SU-DHL-6 (cell line): ENCODE measurements at regions not wholly inside any gene's neighbourhood (a gene's known extent, or its start where the extent isn't known, plus 50 kb on each side); places are given as distances from the start of the nearest gene placed in this dataset.

Experiments
- H2AFZ ChIP-seq: fragments of 200-600 bp; sonication (generic); 2 replicates; pipeline ENCODE4 v1.6.1; 2014; ENCODE audit warnings: low read depth, mild to moderate bottlenecking, moderate library complexity, mixed read lengths, antibody characterized with exemption, low read length; ENCODE audit not compliant: severe bottlenecking
- H3F3A ChIP-seq: fragments of 200-600 bp; shearing (Covaris generic); 2 replicates; pipeline ENCODE4 v1.6.0; 2016; ENCODE audit warnings: antibody characterized with exemption, mild to moderate bottlenecking; ENCODE audit not compliant: insufficient read depth
- H3K27ac ChIP-seq: fragments of 200-600 bp; sonication (generic); 2 replicates; pipeline ENCODE4 v1.5.1; 2016; ENCODE audit warnings: low read depth, mild to moderate bottlenecking, low read length, moderate library complexity, mixed read lengths
- H3K27me3 ChIP-seq: fragments of 200-600 bp; sonication (generic), shearing (Covaris generic); 2 replicates; pipeline ENCODE4 v1.6.0; 2014; ENCODE audit warnings: mild to moderate bottlenecking, low read length
- H3K36me3 ChIP-seq: fragments of 200-600 bp; sonication (generic); 2 replicates; pipeline ENCODE4 v1.6.1; 2014; ENCODE audit warnings: mild to moderate bottlenecking, low read length, mixed read lengths
- H3K4me2 ChIP-seq: fragments of 300-600, 200-600 bp; shearing (Covaris generic), sonication (generic); 2 replicates; pipeline ENCODE4 v1.6.0; 2014; ENCODE audit warnings: low read length, low read depth, mild to moderate bottlenecking; ENCODE audit not compliant: poor library complexity, severe bottlenecking
- H3K4me3 ChIP-seq: fragments of 200-600 bp; sonication (generic); 2 replicates; pipeline ENCODE4 v1.5.1; 2014; ENCODE audit warnings: antibody characterized with exemption, low read length, mild to moderate bottlenecking, mixed read lengths; ENCODE audit not compliant: insufficient read depth, poor library complexity, severe bottlenecking
- H3K79me2 ChIP-seq: fragments of 200-600 bp; sonication (generic); 2 replicates; pipeline ENCODE4 v1.6.1; 2014; ENCODE audit warnings: mild to moderate bottlenecking, low read length, moderate library complexity; ENCODE audit not compliant: insufficient read depth
- H3K9ac ChIP-seq: fragments of 200-600 bp; sonication (generic); 2 replicates; pipeline ENCODE4 v1.7.0; 2014; ENCODE audit warnings: mild to moderate bottlenecking, low read length
- H3K9me2 ChIP-seq: fragments of 200-600 bp; sonication (generic); replicated peaks from 2 replicates; pipeline ENCODE4 v1.6.1; 2014; ENCODE audit warnings: low read length; ENCODE audit not compliant: insufficient read depth
- H3K9me3 ChIP-seq: fragments of 200-600 bp; sonication (generic); 2 replicates; pipeline ENCODE4 v1.6.1; 2014; ENCODE audit warnings: low read length, mixed read lengths; ENCODE audit not compliant: insufficient read depth
- H4K20me1 ChIP-seq: fragments of 200-600 bp; sonication (generic); 2 replicates; pipeline ENCODE4 v1.6.1; 2014; ENCODE audit warnings: low read depth, mild to moderate bottlenecking, antibody characterized with exemption, low read length, moderate library complexity, mixed read lengths
- EZH2phosphoT487 ChIP-seq: fragments of 200-600 bp; sonication (generic), shearing (Covaris generic); conservative IDR thresholded peaks from 2 replicates; pipeline ENCODE4 v1.6.1; 2018; ENCODE audit warnings: mild to moderate bottlenecking, antibody characterized with exemption, low read length, moderate library complexity, mixed read lengths
- TF ChIP-seq, protein P1 (sequence below): fragments of 200-600 bp; sonication (generic); IDR thresholded peaks from one replicate; pipeline ENCODE4 v1.5.1; 2017; ENCODE audit warnings: antibody characterized with exemption, mild to moderate bottlenecking, low read length, moderate library complexity; ENCODE audit not compliant: insufficient read depth, poor library complexity, severe bottlenecking

DNA sequence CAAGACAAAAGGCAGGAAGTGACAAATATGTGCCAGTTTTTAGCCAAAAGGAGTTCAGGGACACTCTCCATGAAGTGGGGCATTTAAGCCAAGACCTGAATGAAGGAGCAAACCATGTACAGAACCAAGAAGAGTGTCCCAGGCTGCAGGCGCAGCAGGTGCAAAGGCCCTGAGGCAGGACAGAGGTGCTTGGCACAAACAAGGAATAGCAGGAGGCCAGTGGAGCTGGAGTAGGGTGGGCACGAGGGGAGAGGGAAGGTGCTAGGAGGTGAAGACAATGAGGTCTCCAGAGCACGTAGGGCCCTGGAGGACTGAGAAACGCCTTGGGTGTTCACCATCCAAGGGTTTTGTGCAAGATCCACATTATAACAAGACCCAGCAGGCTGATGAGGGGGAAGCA lies 474.1 kb downstream of the MN1 start:
- Histone ChIP-seq H2AFZ (no peak overlapping the region), H3K9ac (no peak overlapping the region), H3K4me3 (no peak overlapping the region), H3K4me2 (no peak overlapping the region), H4K20me1 (no peaks in the 10 kb centered on the region), H3K27ac (no peak overlapping the region), H3K9me2 (no peaks in the 10 kb centered on the region), H3K36me3 (no peaks in the 10 kb centered on the region), H3K9me3 (no peaks in the 10 kb centered on the region), H3K79me2 (no peaks in the 10 kb centered on the region), H3K27me3 (no peaks in the 10 kb centered on the region), H3F3A (no peaks in the 10 kb centered on the region)
- TF ChIP-seq, protein P1, sequence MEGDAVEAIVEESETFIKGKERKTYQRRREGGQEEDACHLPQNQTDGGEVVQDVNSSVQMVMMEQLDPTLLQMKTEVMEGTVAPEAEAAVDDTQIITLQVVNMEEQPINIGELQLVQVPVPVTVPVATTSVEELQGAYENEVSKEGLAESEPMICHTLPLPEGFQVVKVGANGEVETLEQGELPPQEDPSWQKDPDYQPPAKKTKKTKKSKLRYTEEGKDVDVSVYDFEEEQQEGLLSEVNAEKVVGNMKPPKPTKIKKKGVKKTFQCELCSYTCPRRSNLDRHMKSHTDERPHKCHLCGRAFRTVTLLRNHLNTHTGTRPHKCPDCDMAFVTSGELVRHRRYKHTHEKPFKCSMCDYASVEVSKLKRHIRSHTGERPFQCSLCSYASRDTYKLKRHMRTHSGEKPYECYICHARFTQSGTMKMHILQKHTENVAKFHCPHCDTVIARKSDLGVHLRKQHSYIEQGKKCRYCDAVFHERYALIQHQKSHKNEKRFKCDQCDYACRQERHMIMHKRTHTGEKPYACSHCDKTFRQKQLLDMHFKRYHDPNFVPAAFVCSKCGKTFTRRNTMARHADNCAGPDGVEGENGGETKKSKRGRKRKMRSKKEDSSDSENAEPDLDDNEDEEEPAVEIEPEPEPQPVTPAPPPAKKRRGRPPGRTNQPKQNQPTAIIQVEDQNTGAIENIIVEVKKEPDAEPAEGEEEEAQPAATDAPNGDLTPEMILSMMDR: no peak
- TF ChIP-seq EZH2phosphoT487: no peak

DNA sequence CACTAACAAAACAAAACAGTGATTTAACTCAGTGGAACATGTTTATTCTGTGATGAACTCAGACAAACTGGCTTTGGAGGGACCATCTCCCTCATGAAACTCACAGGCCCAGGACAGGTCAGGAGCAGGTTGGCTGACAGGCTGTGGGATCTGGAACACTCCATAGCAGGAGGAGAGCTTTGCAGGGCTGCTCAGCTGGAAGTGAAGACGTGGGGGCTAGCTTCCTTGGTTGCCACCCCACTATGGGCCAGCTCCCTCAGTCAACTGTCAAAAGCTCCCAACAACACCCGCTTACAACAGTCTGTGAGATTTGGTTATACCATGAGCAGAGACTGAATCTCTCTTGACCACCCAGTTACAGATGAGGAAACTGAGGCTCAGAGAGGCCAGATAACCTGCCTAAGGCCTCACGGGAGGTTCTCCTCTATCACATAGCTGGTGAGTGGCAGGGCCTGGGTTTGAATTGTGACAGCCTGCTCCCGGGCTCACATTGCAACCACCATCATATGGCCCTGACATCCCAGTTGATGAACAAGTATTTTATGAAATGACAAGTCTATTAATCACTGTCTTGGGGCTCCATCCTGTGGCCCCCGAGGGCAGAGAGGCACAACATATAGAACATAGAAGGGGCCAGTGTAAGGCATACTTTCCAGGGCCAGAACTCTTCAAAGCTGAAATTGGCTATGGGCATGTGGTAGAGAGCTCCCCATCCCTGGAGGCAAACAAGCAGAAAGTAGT lies 473.4 kb downstream of the MN1 start:
- Histone ChIP-seq H3K9ac (no peak overlapping the region), H3K79me2 (no peaks in the 10 kb centered on the region), H2AFZ (no peak overlapping the region), H3K27me3 (no peaks in the 10 kb centered on the region), H3K4me3 (no peak overlapping the region), H3K4me2 (no peak overlapping the region), H3F3A (no peaks in the 10 kb centered on the region), H3K27ac (no peak overlapping the region), H3K36me3 (no peaks in the 10 kb centered on the region), H3K9me3 (no peaks in the 10 kb centered on the region), H4K20me1 (no peaks in the 10 kb centered on the region), H3K9me2 (no peaks in the 10 kb centered on the region)
- TF ChIP-seq, protein P1: no peak
- TF ChIP-seq EZH2phosphoT487: no peak

DNA sequence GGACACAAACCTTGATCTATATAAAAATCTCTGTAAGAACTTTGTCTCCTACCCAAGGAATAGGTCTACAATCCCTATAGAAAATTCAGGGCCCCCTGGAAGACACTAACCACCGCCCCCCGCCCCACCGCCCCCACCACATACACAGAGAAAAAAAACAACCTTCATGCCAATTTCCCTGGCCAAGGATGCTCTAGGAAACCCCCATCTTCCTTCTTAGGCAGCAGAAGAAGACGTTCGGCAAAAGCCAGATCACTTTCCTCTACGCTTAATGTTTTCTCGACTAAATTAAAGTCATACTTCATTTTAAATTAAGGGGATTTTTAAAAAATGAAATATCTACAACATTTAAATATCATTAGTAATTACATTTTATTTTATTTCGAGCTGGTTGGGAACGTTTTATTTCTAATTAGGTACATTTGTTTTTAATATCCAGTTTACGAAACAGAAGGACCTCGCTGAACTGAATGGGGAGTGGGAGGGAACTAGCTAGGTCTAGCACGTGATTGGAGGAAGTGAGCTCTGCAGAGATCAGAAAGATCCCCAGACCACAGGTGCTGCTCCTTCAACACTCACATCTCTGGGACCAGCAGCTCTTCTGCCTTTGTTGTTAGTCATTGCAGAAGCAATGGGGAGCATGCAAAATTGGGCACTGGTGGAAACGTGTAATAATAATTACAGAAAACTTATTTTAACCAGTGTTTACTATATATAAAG lies 472.3 kb downstream of the MN1 start:
- H3K4me3 ChIP-seq: no peak overlapping the region
- no peaks in the 10 kb centered on the region for H3K9me3 ChIP-seq
- H3F3A ChIP-seq: no peaks in the 10 kb centered on the region
- no peaks in the 10 kb centered on the region for H3K79me2 ChIP-seq
- H4K20me1 ChIP-seq: no peaks in the 10 kb centered on the region
- H2AFZ ChIP-seq: no peak overlapping the region
- no peaks in the 10 kb centered on the region for H3K9me2 ChIP-seq
- no peak overlapping the region for H3K9ac ChIP-seq
- no peaks in the 10 kb centered on the region for H3K27me3 ChIP-seq
- H3K4me2 ChIP-seq: no peak overlapping the region
- no peak for TF ChIP-seq EZH2phosphoT487
- TF ChIP-seq, protein P1: no peak
- H3K27ac ChIP-seq: no peak overlapping the region
- no peaks in the 10 kb centered on the region for H3K36me3 ChIP-seq
